IMR-90 (cell line): ENCODE measurements at regions not wholly inside any gene's neighbourhood (a gene's known extent, or its start where the extent isn't known, plus 50 kb on each side); places are given as distances from the start of the nearest gene placed in this dataset.

Experiments used
- ATAC-seq: fragments of 200-7000 bp; cut with Tn5 transposase; 2 replicates; pipeline ENCODE4 v1.9.1; 2020; ENCODE audit warnings: low read depth, mild to moderate bottlenecking, moderate library complexity
- BruUV-seq: library from RNA; stranded (reverse); fragments of 400-500 nt; replicated peaks from 2 replicates; lab custom pipeline; 2021; lab: Mats Ljungman, UMichigan
- CTCF ChIA-PET: fragments of 300-600 bp; formaldehyde crosslinking; extraction: SDS; loops from one replicate; lab custom pipeline; 2021; ENCODE audit warnings: antibody characterized with exemption; lab: Yijun Ruan, JAX
- POLR2A ChIA-PET: fragments of 300-600 bp; sonication (Branson Sonifier 250); formaldehyde crosslinking; loops from one replicate; lab custom pipeline; 2022; ENCODE audit warnings: antibody characterized with exemption; ENCODE audit not compliant: unreplicated experiment; lab: Charles Lee
- DNase-seq: peaks from one replicate; pipeline ENCODE4 v3.0.0; 2013
- H2AFZ ChIP-seq: replicated peaks from 2 replicates; pipeline ENCODE3; 2013; ENCODE audit warnings: low read length, mild to moderate bottlenecking; ENCODE audit not compliant: poor library complexity
- H2AK5ac ChIP-seq: 2 replicates; pipeline ENCODE4 v1.6.1; 2013; ENCODE audit warnings: low read depth, low read length, inconsistent platforms
- H2AK9ac ChIP-seq: replicated peaks from 2 replicates; pipeline ENCODE3; 2013; ENCODE audit warnings: mild to moderate bottlenecking, low read depth, low read length, moderate library complexity; ENCODE audit not compliant: poor library complexity
- H2BK120ac ChIP-seq: 2 replicates; pipeline ENCODE4 v1.6.1; 2013; ENCODE audit warnings: low read depth, low read length, inconsistent platforms
- H2BK15ac ChIP-seq: 3 replicates; pipeline ENCODE4 v1.6.1; 2013; ENCODE audit warnings: low read depth, low read length, inconsistent platforms
- H2BK20ac ChIP-seq: 2 replicates; pipeline ENCODE4 v1.6.1; 2013; ENCODE audit warnings: low read depth, mild to moderate bottlenecking, inconsistent platforms, low read length, moderate library complexity
- H2BK5ac ChIP-seq: 2 replicates; pipeline ENCODE4 v1.6.1; 2013; ENCODE audit warnings: mild to moderate bottlenecking, low read depth, low read length, inconsistent platforms; ENCODE audit not compliant: poor library complexity, severe bottlenecking
- H3K14ac ChIP-seq: replicated peaks from 2 replicates; pipeline ENCODE4 v1.6.1; 2013; ENCODE audit warnings: low read depth, low read length, inconsistent platforms
- H3K18ac ChIP-seq: 2 replicates; pipeline ENCODE4 v1.6.1; 2013; ENCODE audit warnings: low read depth, low read length, control low read depth
- H3K23ac ChIP-seq: 2 replicates; pipeline ENCODE4 v1.6.1; 2013; ENCODE audit warnings: low read depth, low read length, inconsistent platforms
- H3K27ac ChIP-seq: 2 replicates; pipeline ENCODE4 v1.5.1; 2013; ENCODE audit warnings: mild to moderate bottlenecking, control low read depth, low read length; ENCODE audit not compliant: insufficient read depth
- H3K27me3 ChIP-seq: 2 replicates; pipeline ENCODE4 v1.6.1; 2013; ENCODE audit warnings: low read length; ENCODE audit not compliant: control insufficient read depth, insufficient read depth
- H3K36me3 ChIP-seq: 2 replicates; pipeline ENCODE4 v1.6.1; 2013; ENCODE audit warnings: low read length, mixed read lengths; ENCODE audit not compliant: control insufficient read depth, insufficient read depth
- H3K4ac ChIP-seq: 2 replicates; pipeline ENCODE4 v1.6.1; 2013; ENCODE audit warnings: low read depth, low read length, inconsistent platforms
- H3K4me1 ChIP-seq: 2 replicates; pipeline ENCODE4 v1.6.1; 2013; ENCODE audit warnings: low read length, mixed read lengths; ENCODE audit not compliant: control insufficient read depth, insufficient read depth
- H3K4me2 ChIP-seq: 2 replicates; pipeline ENCODE4 v1.6.1; 2013; ENCODE audit warnings: low read depth, mild to moderate bottlenecking, control low read depth, low read length, moderate library complexity
- H3K4me3 ChIP-seq: 2 replicates; pipeline ENCODE4 v1.5.1; 2013; ENCODE audit warnings: low read depth, mild to moderate bottlenecking, control low read depth, low read length, moderate library complexity; ENCODE audit not compliant: insufficient read depth
- H3K56ac ChIP-seq: 2 replicates; pipeline ENCODE4 v1.6.1; 2013; ENCODE audit warnings: low read length, inconsistent platforms; ENCODE audit not compliant: insufficient read depth; ENCODE audit errors: extremely low read depth
- H3K79me1 ChIP-seq, 2 experiments: 2 replicates each; pipeline ENCODE4 v1.6.1; 2013; ENCODE audit warnings: low read length in 2 of 2, inconsistent platforms in 1 of 2, low read depth in 1 of 2
- H3K9ac ChIP-seq: 2 replicates; pipeline ENCODE4 v1.6.1; 2013; ENCODE audit warnings: low read depth, low read length, control low read depth
- H3K9me1 ChIP-seq: 2 replicates; pipeline ENCODE4 v1.6.1; 2013; ENCODE audit warnings: low read length, inconsistent platforms; ENCODE audit not compliant: insufficient read depth
- H3K9me3 ChIP-seq: 2 replicates; pipeline ENCODE4 v1.6.1; 2013; ENCODE audit warnings: low read length; ENCODE audit not compliant: control insufficient read depth, insufficient read depth
- H4K20me1 ChIP-seq: 2 replicates; pipeline ENCODE4 v1.6.1; 2013; ENCODE audit warnings: low read length, inconsistent platforms; ENCODE audit not compliant: insufficient read depth
- H4K5ac ChIP-seq: 2 replicates; pipeline ENCODE4 v1.6.1; 2013; ENCODE audit warnings: mild to moderate bottlenecking, low read depth, low read length, control low read depth
- H4K8ac ChIP-seq, 2 experiments: 2 replicates each; pipeline ENCODE4 v1.6.1; 2013; ENCODE audit warnings: low read depth in 2 of 2, low read length in 2 of 2, control low read depth in 1 of 2, inconsistent platforms in 1 of 2
- H4K91ac ChIP-seq: 2 replicates; pipeline ENCODE4 v1.6.1; 2013; ENCODE audit warnings: low read depth, low read length, inconsistent platforms; ENCODE audit not compliant: insufficient read depth
- RFX5 ChIP-seq: IDR thresholded peaks from 2 replicates; pipeline ENCODE4 v1.8.0; 2012; ENCODE audit warnings: low read depth, mild to moderate bottlenecking, low read length, moderate library complexity
- SMC3 ChIP-seq: fragments of 150-350 bp; IDR thresholded peaks from 2 replicates; pipeline ENCODE4 v1.6.1; 2016; ENCODE audit warnings: low read depth, mild to moderate bottlenecking, antibody characterized with exemption, low read length, moderate library complexity
- WGBS, 2 experiments: methylation state at CpG; one replicate each; pipeline versions ENCODE4 v1.1.5 to v1.1.7; 2013; ENCODE audit warnings: missing lambda C conversion rate in 2 of 2; ENCODE audit not compliant: insufficient read length in 1 of 2; ENCODE audit errors: extremely low coverage in 2 of 2; 5-methylcytosine and 5-hydroxymethylcytosine counted together
- dilution Hi-C: fragments of 300-500 bp; cut with HindIII; formaldehyde crosslinking; loops from one replicate; pipeline ENCODE4 v1.14.3; 2018; ENCODE audit warnings: low sequenced_read_pairs; ENCODE audit not compliant: unreplicated experiment
- in situ Hi-C: fragments of 300-500 bp; cut with MboI; formaldehyde crosslinking; loops from 3 replicates; pipeline ENCODE4 v1.14.3; 2019; ENCODE audit warnings: low sequenced_read_pairs, inconsistent platforms, mixed read lengths
- intact Hi-C: fragments of 100-400 bp; cut with micrococcal nuclease; formaldehyde crosslinking; loops from 2 replicates; pipeline ENCODE4 v1.10.0; 2022

DNA sequence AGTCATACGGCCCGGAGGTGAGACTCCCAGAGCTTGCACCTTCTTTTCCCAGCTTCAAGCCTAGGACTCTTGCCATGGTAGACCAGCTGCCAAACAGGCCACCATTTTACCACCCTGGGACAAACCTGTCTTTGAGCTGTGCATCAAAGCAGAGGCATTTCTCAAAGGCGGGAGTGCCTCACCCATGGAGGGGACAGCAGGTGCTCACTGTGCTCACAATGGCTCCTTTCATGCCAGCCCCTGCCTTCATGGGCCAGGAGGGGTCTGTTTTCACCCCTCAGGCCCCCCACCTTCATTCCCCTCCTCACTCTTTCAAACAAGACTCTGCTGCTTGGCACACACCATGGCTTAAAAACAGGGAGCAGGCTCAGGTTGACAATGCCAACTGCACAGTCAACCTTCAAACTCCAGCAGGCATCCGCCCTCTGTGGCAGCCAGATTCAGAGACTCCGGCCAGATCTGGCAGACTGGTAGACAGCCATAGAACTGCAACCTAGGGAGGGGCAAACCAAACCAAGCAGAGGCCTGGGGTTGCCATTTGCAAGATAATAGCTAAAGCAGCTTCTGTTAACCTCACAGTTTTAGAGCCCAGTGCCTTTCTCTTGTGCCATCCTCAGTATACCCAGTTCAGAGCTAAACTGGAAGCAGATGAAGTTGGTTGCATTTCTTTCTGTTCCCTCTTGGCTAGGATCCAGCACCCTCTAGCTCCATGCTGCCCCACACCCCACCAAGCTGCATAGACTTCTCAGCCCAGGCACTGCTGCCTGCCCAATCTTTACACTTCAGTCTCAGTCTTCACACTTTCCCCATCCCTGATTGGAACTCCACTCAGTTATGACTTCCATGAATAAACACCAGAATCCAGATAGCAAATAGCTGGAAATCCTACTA lies 93.9 kb upstream of the SPATA13 start:
- H3K4me1 ChIP-seq, result peaks cover 3% of the 10 kb centered on the region; the same call in 1 of the 2 replicates
- H4K20me1 ChIP-seq, result no peaks in the 10 kb centered on the region
- no peak overlapping the region for H2BK120ac ChIP-seq
- no peak overlapping the region for H2AK9ac ChIP-seq
- no peaks in the 10 kb centered on the region for H3K9me3 ChIP-seq
- H3K56ac ChIP-seq, result no peak overlapping the region
- no peak overlapping the region for H4K5ac ChIP-seq
- in situ Hi-C loops, result no loop called here
- no peak overlapping the region for H3K18ac ChIP-seq
- H3K27me3 ChIP-seq, result no peaks in the 10 kb centered on the region
- H3K9ac ChIP-seq, result no peak overlapping the region
- no TSS peak for BruUV-seq
- no peaks in the 10 kb centered on the region for H3K36me3 ChIP-seq
- CTCF ChIA-PET, result no interaction called here
- POLR2A ChIA-PET, result no interaction called here
- no peak overlapping the region for H3K4ac ChIP-seq
- dilution Hi-C loops, result no loop called here
- H3K9me1 ChIP-seq, result no peaks in the 10 kb centered on the region; the same call in 1 of the 2 replicates
- H4K8ac ChIP-seq, result no peak overlapping the region
- no peak overlapping the region for H3K4me2 ChIP-seq
- no peak overlapping the region for H2BK20ac ChIP-seq
- H2BK5ac ChIP-seq, result no peak overlapping the region
- ATAC-seq (no peak), DNase-seq (no peak)
- H3K14ac ChIP-seq, result no peak overlapping the region
- no peak overlapping the region for H2BK15ac ChIP-seq
- no peak overlapping the region for H4K91ac ChIP-seq
- no peak overlapping the region for H3K4me3 ChIP-seq
- H2AK5ac ChIP-seq, result no peak overlapping the region
- H2AFZ ChIP-seq, result no peak overlapping the region
- TF ChIP-seq SMC3 (no peak), RFX5 (no peak)
- no peak overlapping the region for H3K27ac ChIP-seq
- WGBS, 2 experiments, result 73% methylated on average over 3 of the region's 5 CpGs; no CpG with 5 or more reads in 1 of the 2 experiments
- no peaks in the 10 kb centered on the region for H3K79me1 ChIP-seq
- intact Hi-C loops, result no loop called here
- H3K23ac ChIP-seq, result no peak overlapping the region
